OCI-LY3 (cell line): ENCODE measurements at regions not wholly inside any gene's neighbourhood (a gene's known extent, or its start where the extent isn't known, plus 50 kb on each side); places are given as distances from the start of the nearest gene placed in this dataset.

Experiments
- EZH2phosphoT487 ChIP-seq: fragments of 200-600 bp; shearing (Covaris generic); IDR thresholded peaks from 2 replicates; pipeline ENCODE4 v1.6.1; 2018; ENCODE audit warnings: antibody characterized with exemption, mixed run types, low read depth
- TF ChIP-seq, protein P1 (sequence below): fragments of 200-600, 300-600 bp; sonication (generic); IDR thresholded peaks from 2 replicates; pipeline ENCODE4 v1.5.1; 2014; ENCODE audit warnings: antibody characterized with exemption, low read length, low read depth

DNA sequence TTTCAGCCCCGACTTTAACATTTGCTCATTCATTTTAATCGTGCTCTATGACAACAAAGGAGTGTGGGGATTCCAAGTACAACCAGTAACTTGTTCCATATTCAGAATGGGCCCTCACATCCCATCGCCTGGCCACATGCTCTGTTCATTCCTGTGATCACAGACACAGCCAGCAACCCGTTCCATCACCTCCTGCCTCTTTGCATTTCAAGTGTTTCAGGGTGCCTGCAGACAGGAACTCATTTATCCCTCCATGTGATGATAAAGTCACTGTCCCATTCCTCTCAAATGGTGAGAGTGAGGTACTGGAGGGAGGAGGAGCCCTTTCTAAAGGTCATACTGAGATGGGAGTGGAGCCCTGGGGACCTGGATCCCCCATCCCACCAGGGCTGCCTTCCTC lies 571.1 kb downstream of the MAT2B start:
- TF ChIP-seq, protein P1, sequence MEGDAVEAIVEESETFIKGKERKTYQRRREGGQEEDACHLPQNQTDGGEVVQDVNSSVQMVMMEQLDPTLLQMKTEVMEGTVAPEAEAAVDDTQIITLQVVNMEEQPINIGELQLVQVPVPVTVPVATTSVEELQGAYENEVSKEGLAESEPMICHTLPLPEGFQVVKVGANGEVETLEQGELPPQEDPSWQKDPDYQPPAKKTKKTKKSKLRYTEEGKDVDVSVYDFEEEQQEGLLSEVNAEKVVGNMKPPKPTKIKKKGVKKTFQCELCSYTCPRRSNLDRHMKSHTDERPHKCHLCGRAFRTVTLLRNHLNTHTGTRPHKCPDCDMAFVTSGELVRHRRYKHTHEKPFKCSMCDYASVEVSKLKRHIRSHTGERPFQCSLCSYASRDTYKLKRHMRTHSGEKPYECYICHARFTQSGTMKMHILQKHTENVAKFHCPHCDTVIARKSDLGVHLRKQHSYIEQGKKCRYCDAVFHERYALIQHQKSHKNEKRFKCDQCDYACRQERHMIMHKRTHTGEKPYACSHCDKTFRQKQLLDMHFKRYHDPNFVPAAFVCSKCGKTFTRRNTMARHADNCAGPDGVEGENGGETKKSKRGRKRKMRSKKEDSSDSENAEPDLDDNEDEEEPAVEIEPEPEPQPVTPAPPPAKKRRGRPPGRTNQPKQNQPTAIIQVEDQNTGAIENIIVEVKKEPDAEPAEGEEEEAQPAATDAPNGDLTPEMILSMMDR = no peak
- no peak for TF ChIP-seq EZH2phosphoT487
